SK-N-SH (cell line): ENCODE measurements at regions not wholly inside any gene's neighbourhood (a gene's known extent, or its start where the extent isn't known, plus 50 kb on each side); places are given as distances from the start of the nearest gene placed in this dataset.
"Not testable (repeated sequence)": the region's sequence is repeated elsewhere in the genome, so short reads cannot be mapped to it uniquely, and the experiment has no call there.

ENCODE experiments used
- CTCF ChIA-PET: fragments of 300-600, 350-600 bp; formaldehyde crosslinking; extraction: SDS; loops from one replicate; lab custom pipeline; 2021; lab: Yijun Ruan, JAX
- POLR2A ChIA-PET: fragments of 350-600 bp; sonication (Branson Sonifier 250); formaldehyde crosslinking; extraction: SDS; loops from one replicate; lab custom pipeline; 2020; ENCODE audit warnings: antibody characterized with exemption, inconsistent platforms; lab: Yijun Ruan, JAX
- DNase-seq: peaks from one replicate; pipeline ENCODE4 v3.0.0; 2012
- H2AFZ ChIP-seq: fragments of 200-600 bp; sonication (generic); 2 replicates; pipeline ENCODE4 v1.8.1; 2016; ENCODE audit warnings: antibody characterized with exemption, mild to moderate bottlenecking, low read depth
- H3F3A ChIP-seq: fragments of 200-600 bp; sonication (generic); replicated peaks from 2 replicates; pipeline ENCODE3; 2016; ENCODE audit warnings: antibody characterized with exemption, mild to moderate bottlenecking; ENCODE audit not compliant: insufficient read depth
- H3K27ac ChIP-seq, 2 experiments: fragments of 200-500 bp in 1 of 2; fragments of 200-600 bp in 1 of 2; sonication (Bioruptor generic) in 1 of 2; sonication (generic), shearing (Covaris generic) in 1 of 2; 2 replicates each; pipeline versions ENCODE4 v1.5.1 to v1.6.1; 2014 to 2016; ENCODE audit warnings: low read depth in 2 of 2, inconsistent platforms in 1 of 2, low read length in 1 of 2, mild to moderate bottlenecking in 1 of 2, mixed read lengths in 1 of 2
- H3K27me3 ChIP-seq: fragments of 200-600 bp; sonication (generic), shearing (Covaris generic); 2 replicates; pipeline ENCODE4 v1.6.1; 2016; ENCODE audit warnings: mixed run types; ENCODE audit not compliant: insufficient read depth
- H3K36me3 ChIP-seq, 2 experiments: fragments of 200-500 bp in 1 of 2; fragments of 200-600 bp in 1 of 2; sonication (Bioruptor generic) in 1 of 2; sonication (generic) in 1 of 2; replicated peaks in 1 of 2; 2 replicates each; pipeline versions ENCODE3 to v1.5.1; 2014 to 2016; ENCODE audit warnings: low read length in 1 of 2, mild to moderate bottlenecking in 1 of 2; ENCODE audit not compliant: insufficient read depth in 2 of 2, control insufficient read depth in 1 of 2
- H3K4me1 ChIP-seq, 2 experiments: fragments of 200-500 bp in 1 of 2; fragments of 200-600 bp in 1 of 2; sonication (Bioruptor generic) in 1 of 2; sonication (generic), shearing (Covaris generic) in 1 of 2; 2 replicates each; pipeline versions ENCODE4 v1.5.1 to v1.6.1; 2014 to 2016; ENCODE audit warnings: low read depth in 1 of 2, low read length in 1 of 2, mixed run types in 1 of 2; ENCODE audit not compliant: insufficient read depth in 2 of 2, control insufficient read depth in 1 of 2
- H3K4me2 ChIP-seq: fragments of 200-600 bp; sonication (generic), shearing (Covaris generic); 2 replicates; pipeline ENCODE4 v1.6.1; 2017; ENCODE audit warnings: mixed run types
- H3K4me3 ChIP-seq, 2 experiments: fragments of 200-500 bp in 1 of 2; fragments of 200-600 bp in 1 of 2; sonication (Bioruptor generic) in 1 of 2; sonication (generic), shearing (Covaris generic) in 1 of 2; 2 replicates each; pipeline versions ENCODE4 v1.5.1 to v1.8.1; 2014 to 2016; ENCODE audit warnings: low read depth in 2 of 2, inconsistent platforms in 1 of 2, low read length in 1 of 2, mild to moderate bottlenecking in 1 of 2, mixed read lengths in 1 of 2, moderate library complexity in 1 of 2
- H3K79me2 ChIP-seq: fragments of 200-600 bp; sonication (generic); 2 replicates; pipeline ENCODE4 v1.8.1; 2017; ENCODE audit warnings: mild to moderate bottlenecking; ENCODE audit not compliant: insufficient read depth
- H3K9ac ChIP-seq: fragments of 200-600 bp; sonication (generic); 2 replicates; pipeline ENCODE4 v1.6.1; 2017; ENCODE audit warnings: mixed run types
- H3K9me2 ChIP-seq: fragments of 200-600 bp; sonication (generic); 2 replicates; pipeline ENCODE4 v1.6.1; 2017; ENCODE audit warnings: mixed run types
- H3K9me3 ChIP-seq: fragments of 200-600 bp; sonication (generic); 2 replicates; pipeline ENCODE4 v1.6.1; 2017; ENCODE audit warnings: mixed run types, mild to moderate bottlenecking, moderate library complexity
- H4K20me1 ChIP-seq: fragments of 200-600 bp; sonication (generic); 2 replicates; pipeline ENCODE4 v1.6.1; 2017; ENCODE audit warnings: mild to moderate bottlenecking, mixed run types; ENCODE audit not compliant: insufficient read depth
- EP300 ChIP-seq, 2 experiments: IDR thresholded peaks; 2 replicates each; pipeline versions ENCODE4 v1.4.0 to v1.6.1; 2012; ENCODE audit warnings: borderline replicate concordance in 1 of 2, low read depth in 1 of 2, low read length in 1 of 2
- FOXJ3 ChIP-seq: sonication (generic); formaldehyde crosslinking; IDR thresholded peaks from 2 replicates; pipeline ENCODE4 v1.5.1; 2020; ENCODE audit warnings: mild to moderate bottlenecking, missing genetic modification reagents
- RAD21 ChIP-seq: IDR thresholded peaks from 2 replicates; pipeline ENCODE4 v1.6.1; 2012; ENCODE audit warnings: mild to moderate bottlenecking, low read length
- SMC3 ChIP-seq: IDR thresholded peaks from 2 replicates; pipeline ENCODE4 v1.6.1; 2012; ENCODE audit warnings: low read depth, low read length, improper control_type of control experiment
- WGBS: methylation state at CpG from one replicate; pipeline ENCODE4 v1.1.6; 2017; ENCODE audit warnings: low lambda C conversion rate; 5-methylcytosine and 5-hydroxymethylcytosine counted together
- TF ChIP-seq, protein P1 (sequence below): fragments of 150-350 bp; IDR thresholded peaks from 2 replicates; pipeline ENCODE4 v1.6.1; 2017; ENCODE audit warnings: antibody characterized with exemption, low read length, low read depth, borderline replicate concordance
- TF ChIP-seq, protein P2 (sequence below): IDR thresholded peaks from 2 replicates; pipeline ENCODE4 v1.4.0; 2012; ENCODE audit warnings: low read depth
- TF ChIP-seq, protein P3 (sequence below): fragments of 150-350 bp; IDR thresholded peaks from 2 replicates; pipeline ENCODE4 v1.6.1; 2016; ENCODE audit warnings: mild to moderate bottlenecking, low read depth, low read length
- TF ChIP-seq, protein P4 (sequence below): fragments of 200-600 bp; sonication (generic); IDR thresholded peaks from 2 replicates; pipeline ENCODE4 v1.6.1; 2017; ENCODE audit warnings: antibody characterized with exemption, mild to moderate bottlenecking, moderate library complexity

DNA sequence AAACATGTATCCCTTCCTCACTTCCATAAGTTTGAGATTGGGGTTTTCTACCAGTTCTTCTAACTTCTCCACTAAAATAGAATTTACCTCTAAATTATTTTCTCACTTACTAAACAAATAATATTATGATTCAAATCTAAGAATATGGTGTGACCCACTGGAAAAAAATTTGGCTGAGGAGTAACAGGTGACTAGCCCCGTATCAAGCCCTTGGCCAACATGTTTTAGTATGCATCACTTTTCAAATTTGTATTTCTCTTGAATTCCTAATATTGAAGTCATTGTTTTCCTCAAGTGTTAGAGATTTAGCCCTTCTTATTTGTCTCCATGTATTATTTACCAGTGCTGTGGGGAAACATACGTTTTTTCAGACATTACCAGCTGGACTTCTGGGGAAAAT lies 759.4 kb downstream of the NSUN3 start (continued):
- TF ChIP-seq, protein P1, sequence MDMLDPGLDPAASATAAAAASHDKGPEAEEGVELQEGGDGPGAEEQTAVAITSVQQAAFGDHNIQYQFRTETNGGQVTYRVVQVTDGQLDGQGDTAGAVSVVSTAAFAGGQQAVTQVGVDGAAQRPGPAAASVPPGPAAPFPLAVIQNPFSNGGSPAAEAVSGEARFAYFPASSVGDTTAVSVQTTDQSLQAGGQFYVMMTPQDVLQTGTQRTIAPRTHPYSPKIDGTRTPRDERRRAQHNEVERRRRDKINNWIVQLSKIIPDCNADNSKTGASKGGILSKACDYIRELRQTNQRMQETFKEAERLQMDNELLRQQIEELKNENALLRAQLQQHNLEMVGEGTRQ: no peak
- TF ChIP-seq FOXJ3 (CRISPR knock-in tag) (no peak), EP300 (IDR thresholded peaks at IDR 0.05; ENCODE audit: borderline replicate concordance in 1 of 2, low read depth in 1 of 2, low read length in 1 of 2) (no peak)
- TF ChIP-seq, protein P2, sequence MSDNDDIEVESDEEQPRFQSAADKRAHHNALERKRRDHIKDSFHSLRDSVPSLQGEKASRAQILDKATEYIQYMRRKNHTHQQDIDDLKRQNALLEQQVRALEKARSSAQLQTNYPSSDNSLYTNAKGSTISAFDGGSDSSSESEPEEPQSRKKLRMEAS: no peak

DNA sequence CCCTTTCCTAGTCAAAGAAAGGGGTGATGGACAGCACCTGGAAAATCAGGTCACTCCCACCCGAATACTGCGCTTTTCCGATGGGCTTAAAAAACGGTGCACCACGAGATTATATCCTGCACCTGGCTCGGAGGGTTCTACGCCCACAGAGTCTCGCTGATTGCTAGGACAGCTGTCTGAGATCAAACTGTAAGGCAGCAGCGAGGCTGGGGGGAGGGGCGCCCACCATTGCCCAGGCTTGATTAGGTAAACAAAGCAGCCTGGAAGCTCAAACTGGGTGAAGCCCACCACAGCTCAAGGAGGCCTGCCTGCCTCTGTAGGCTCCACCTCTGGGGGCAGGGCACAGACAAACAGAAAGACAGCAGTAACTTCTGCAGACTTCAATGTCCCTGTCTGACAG lies 783.4 kb downstream of the NSUN3 start:
- H3F3A ChIP-seq, POLR2A ChIA-PET, H3K27me3 ChIP-seq, H3K4me2 ChIP-seq, H3K4me1 ChIP-seq, H3K9ac ChIP-seq, H3K79me2 ChIP-seq, H2AFZ ChIP-seq, H3K36me3 ChIP-seq, H3K4me3 ChIP-seq, H3K9me3 ChIP-seq, H3K27ac ChIP-seq, CTCF ChIA-PET, H3K9me2 ChIP-seq, H4K20me1 ChIP-seq, DNase-seq: not testable (repeated sequence)
- 20% methylated on average over 1 of the region's 10 CpGs for WGBS

DNA sequence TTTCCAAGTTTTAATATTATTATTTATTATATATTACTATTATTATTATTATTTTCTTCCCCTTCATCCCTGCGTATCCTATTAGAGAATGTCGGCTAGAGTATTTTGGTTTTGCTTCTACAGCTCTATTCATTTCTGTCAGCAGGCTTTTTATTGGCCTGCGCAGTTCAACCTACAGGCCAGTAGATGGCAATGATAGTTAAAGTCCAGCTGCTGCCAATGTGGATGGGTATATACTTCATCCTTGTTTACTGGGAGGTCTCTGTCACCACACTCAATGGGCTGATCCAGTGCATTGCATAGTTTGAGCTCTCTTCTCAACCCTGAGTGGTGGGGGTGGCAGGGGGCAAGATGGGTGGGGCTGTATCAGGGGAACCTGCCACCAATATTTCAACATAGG lies 799.8 kb downstream of the NSUN3 start:
- 32% methylated on average over 3 of the region's 3 CpGs for WGBS
- TF ChIP-seq, protein P2: no peak
- TF ChIP-seq RAD21: peak; percentile 76
- TF ChIP-seq SMC3: peak; percentile 47
- TF ChIP-seq, protein P3, sequence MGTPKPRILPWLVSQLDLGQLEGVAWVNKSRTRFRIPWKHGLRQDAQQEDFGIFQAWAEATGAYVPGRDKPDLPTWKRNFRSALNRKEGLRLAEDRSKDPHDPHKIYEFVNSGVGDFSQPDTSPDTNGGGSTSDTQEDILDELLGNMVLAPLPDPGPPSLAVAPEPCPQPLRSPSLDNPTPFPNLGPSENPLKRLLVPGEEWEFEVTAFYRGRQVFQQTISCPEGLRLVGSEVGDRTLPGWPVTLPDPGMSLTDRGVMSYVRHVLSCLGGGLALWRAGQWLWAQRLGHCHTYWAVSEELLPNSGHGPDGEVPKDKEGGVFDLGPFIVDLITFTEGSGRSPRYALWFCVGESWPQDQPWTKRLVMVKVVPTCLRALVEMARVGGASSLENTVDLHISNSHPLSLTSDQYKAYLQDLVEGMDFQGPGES: no peak
- TF ChIP-seq, protein P4, sequence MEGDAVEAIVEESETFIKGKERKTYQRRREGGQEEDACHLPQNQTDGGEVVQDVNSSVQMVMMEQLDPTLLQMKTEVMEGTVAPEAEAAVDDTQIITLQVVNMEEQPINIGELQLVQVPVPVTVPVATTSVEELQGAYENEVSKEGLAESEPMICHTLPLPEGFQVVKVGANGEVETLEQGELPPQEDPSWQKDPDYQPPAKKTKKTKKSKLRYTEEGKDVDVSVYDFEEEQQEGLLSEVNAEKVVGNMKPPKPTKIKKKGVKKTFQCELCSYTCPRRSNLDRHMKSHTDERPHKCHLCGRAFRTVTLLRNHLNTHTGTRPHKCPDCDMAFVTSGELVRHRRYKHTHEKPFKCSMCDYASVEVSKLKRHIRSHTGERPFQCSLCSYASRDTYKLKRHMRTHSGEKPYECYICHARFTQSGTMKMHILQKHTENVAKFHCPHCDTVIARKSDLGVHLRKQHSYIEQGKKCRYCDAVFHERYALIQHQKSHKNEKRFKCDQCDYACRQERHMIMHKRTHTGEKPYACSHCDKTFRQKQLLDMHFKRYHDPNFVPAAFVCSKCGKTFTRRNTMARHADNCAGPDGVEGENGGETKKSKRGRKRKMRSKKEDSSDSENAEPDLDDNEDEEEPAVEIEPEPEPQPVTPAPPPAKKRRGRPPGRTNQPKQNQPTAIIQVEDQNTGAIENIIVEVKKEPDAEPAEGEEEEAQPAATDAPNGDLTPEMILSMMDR: peak; percentile 57
- no peaks in the 10 kb centered on the region for H3K36me3 ChIP-seq
- ChIA-PET POLR2A (no interaction called here), CTCF (interaction anchor here (0.6 to 1.6 kb wide), 18 partner anchors 8 to 729 kb away, joined by 3 to 6 read pairs (median 3); no protein-coding TSS in a partner anchor)
- no peaks in the 10 kb centered on the region for H3K9me2 ChIP-seq
- peak; percentile 27 for DNase-seq
- H3K27me3 ChIP-seq: no peaks in the 10 kb centered on the region
- H3K4me1 ChIP-seq: no peaks in the 10 kb centered on the region
- no peak overlapping the region for H3K4me2 ChIP-seq
- H4K20me1 ChIP-seq: no peaks in the 10 kb centered on the region
- H3K4me3 ChIP-seq: no peak overlapping the region
- no peak overlapping the region for H3K27ac ChIP-seq
- no peaks in the 10 kb centered on the region for H3K9me3 ChIP-seq
- no peak overlapping the region for H2AFZ ChIP-seq
- H3F3A ChIP-seq: no peaks in the 10 kb centered on the region
- no peak overlapping the region for H3K9ac ChIP-seq
- no peaks in the 10 kb centered on the region for H3K79me2 ChIP-seq
